ENCODE measurements at regions not wholly inside any gene's neighbourhood (a gene's known extent, or its start where the extent isn't known, plus 50 kb on each side); places are given as distances from the start of the nearest gene placed in this dataset.

- H3K9me3 ChIP-seq (ENCODE audit: low read length), result no peaks in the 10 kb centered on the region
- peaks cover 75% of the 10 kb centered on the region for H3K27me3 ChIP-seq (ENCODE audit: low read length)
- H3F3A ChIP-seq (ENCODE audit: low read length, unreplicated experiment), result no peaks in the 10 kb centered on the region
- 0 out of 2 replicates have a peak, but pooled peaks cover 4% of the 10 kb centered on the region for H3K4me1 ChIP-seq (ENCODE audit: insufficient read depth, low read length)
- no peak overlapping the region for H3K9ac ChIP-seq (ENCODE audit: low read length)
- TF ChIP-seq EZH2 (IDR thresholded peaks at IDR 0.05; ENCODE audit: low read length, unreplicated experiment), result no peak
- no peak for TF ChIP-seq EZH2phosphoT487 (IDR thresholded peaks at IDR 0.05; ENCODE audit: borderline replicate concordance, low read length)
- TF ChIP-seq, protein P1, sequence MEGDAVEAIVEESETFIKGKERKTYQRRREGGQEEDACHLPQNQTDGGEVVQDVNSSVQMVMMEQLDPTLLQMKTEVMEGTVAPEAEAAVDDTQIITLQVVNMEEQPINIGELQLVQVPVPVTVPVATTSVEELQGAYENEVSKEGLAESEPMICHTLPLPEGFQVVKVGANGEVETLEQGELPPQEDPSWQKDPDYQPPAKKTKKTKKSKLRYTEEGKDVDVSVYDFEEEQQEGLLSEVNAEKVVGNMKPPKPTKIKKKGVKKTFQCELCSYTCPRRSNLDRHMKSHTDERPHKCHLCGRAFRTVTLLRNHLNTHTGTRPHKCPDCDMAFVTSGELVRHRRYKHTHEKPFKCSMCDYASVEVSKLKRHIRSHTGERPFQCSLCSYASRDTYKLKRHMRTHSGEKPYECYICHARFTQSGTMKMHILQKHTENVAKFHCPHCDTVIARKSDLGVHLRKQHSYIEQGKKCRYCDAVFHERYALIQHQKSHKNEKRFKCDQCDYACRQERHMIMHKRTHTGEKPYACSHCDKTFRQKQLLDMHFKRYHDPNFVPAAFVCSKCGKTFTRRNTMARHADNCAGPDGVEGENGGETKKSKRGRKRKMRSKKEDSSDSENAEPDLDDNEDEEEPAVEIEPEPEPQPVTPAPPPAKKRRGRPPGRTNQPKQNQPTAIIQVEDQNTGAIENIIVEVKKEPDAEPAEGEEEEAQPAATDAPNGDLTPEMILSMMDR (conservative IDR thresholded peaks at IDR 0.05; ENCODE audit: low read depth, low read length), result no peak
- no peaks in the 10 kb centered on the region for H4K20me1 ChIP-seq (ENCODE audit: low read length)
- ChIA-PET POLR2A (ENCODE audit: unreplicated experiment) (no interaction called here), CTCF (no interaction called here)
- H3K79me2 ChIP-seq (ENCODE audit: low read length), result no peaks in the 10 kb centered on the region
- no peaks in the 10 kb centered on the region for H3K36me3 ChIP-seq (ENCODE audit: low read depth, low read length)
- no peak overlapping the region for H3K4me3 ChIP-seq (ENCODE audit: low read length)
- no peak overlapping the region for H3K4me2 ChIP-seq (ENCODE audit: low read length)
- intact Hi-C loops (cut with micrococcal nuclease), result no loop called here
- H3K27ac ChIP-seq (ENCODE audit: low read length), result no peak overlapping the region
- no peak overlapping the region for H2AFZ ChIP-seq (ENCODE audit: low read length)
- DNase-seq (no peak), ATAC-seq (no peak)
- BruUV-seq (replicated peaks), result no TSS peak
- H3K9me2 ChIP-seq (replicated peaks; ENCODE audit: low read length), result no peaks in the 10 kb centered on the region
Measured at GRCh38 chr18:7390731-7391492, 160.0 kb downstream of the LRRC30 start.

GRCh38 chr18:7393080-7393479 is 162.2 kb downstream of the LRRC30 start:
- H2AFZ ChIP-seq (ENCODE audit: low read length), result no peak overlapping the region
- H3F3A ChIP-seq (ENCODE audit: low read length, unreplicated experiment), result no peaks in the 10 kb centered on the region
- H3K27me3 ChIP-seq (ENCODE audit: low read length), result peaks cover 87% of the 10 kb centered on the region
- no peak overlapping the region for H3K27ac ChIP-seq (ENCODE audit: low read length)
- DNase-seq (no peak), ATAC-seq (no peak)
- no peaks in the 10 kb centered on the region for H3K4me1 ChIP-seq (ENCODE audit: insufficient read depth, low read length)
- no peak overlapping the region for H3K4me3 ChIP-seq (ENCODE audit: low read length)
- H3K9me3 ChIP-seq (ENCODE audit: low read length), result no peaks in the 10 kb centered on the region
- intact Hi-C loops (cut with micrococcal nuclease), result no loop called here
- H3K4me2 ChIP-seq (ENCODE audit: low read length), result no peak overlapping the region
- TF ChIP-seq EZH2 (IDR thresholded peaks at IDR 0.05; ENCODE audit: low read length, unreplicated experiment), result no peak
- TF ChIP-seq, protein P1 (conservative IDR thresholded peaks at IDR 0.05; ENCODE audit: low read depth, low read length), result no peak
- TF ChIP-seq EZH2phosphoT487 (IDR thresholded peaks at IDR 0.05; ENCODE audit: borderline replicate concordance, low read length), result no peak
- no peaks in the 10 kb centered on the region for H4K20me1 ChIP-seq (ENCODE audit: low read length)
- ChIA-PET CTCF (no interaction called here), POLR2A (ENCODE audit: unreplicated experiment) (no interaction called here)
- no TSS peak for BruUV-seq (replicated peaks)
- no peaks in the 10 kb centered on the region for H3K36me3 ChIP-seq (ENCODE audit: low read depth, low read length)
- H3K9me2 ChIP-seq (replicated peaks; ENCODE audit: low read length), result no peaks in the 10 kb centered on the region
- no peak overlapping the region for H3K9ac ChIP-seq (ENCODE audit: low read length)
- H3K79me2 ChIP-seq (ENCODE audit: low read length), result no peaks in the 10 kb centered on the region

DNA sequence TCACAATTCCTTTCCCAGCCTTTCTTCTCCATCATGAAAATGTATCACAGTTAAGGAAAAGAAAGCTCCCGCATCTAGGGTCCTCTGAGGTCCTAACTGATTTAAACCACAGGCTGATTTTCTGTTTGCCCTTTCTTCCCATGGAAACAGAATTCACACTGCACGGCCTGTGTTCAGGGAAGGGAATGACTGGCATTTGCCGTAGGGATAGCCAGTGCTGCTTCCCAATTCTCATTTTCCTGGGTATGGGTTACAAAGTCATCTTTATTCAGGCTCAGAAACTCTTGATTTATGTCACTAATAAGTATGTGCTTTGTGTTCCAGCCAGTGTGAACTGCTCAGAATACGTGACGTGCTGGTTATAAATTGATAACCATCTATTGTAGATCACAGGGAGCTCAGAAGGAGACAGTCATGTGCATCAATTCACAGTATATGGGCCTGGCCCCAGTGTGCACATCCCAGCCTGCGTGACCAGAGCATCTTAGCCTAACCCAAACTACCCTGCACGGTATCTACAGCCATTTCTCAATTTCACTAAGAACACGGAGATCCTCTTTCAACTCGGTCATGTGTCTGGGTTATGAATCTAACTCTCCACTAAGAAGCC is 163.3 kb downstream of the LRRC30 start:
- CTCF ChIA-PET, result interaction anchor here (0.6 kb wide), 1 partner anchor 401 kb away, joined by 3 read pairs; no protein-coding TSS in a partner anchor
- no TSS peak for BruUV-seq (replicated peaks)
- no peaks in the 10 kb centered on the region for H3K9me2 ChIP-seq (replicated peaks; ENCODE audit: low read length)
- H3K4me1 ChIP-seq (ENCODE audit: insufficient read depth, low read length), result no peaks in the 10 kb centered on the region
- H2AFZ ChIP-seq (ENCODE audit: low read length), result no peak overlapping the region
- H3K27me3 ChIP-seq (ENCODE audit: low read length), result peaks cover 76% of the 10 kb centered on the region
- no peak overlapping the region for H3K4me2 ChIP-seq (ENCODE audit: low read length)
- no peaks in the 10 kb centered on the region for H4K20me1 ChIP-seq (ENCODE audit: low read length)
- DNase-seq (no peak), ATAC-seq (no peak)
- intact Hi-C loops (cut with micrococcal nuclease), result no loop called here
- no peaks in the 10 kb centered on the region for H3F3A ChIP-seq (ENCODE audit: low read length, unreplicated experiment)
- no peak overlapping the region for H3K4me3 ChIP-seq (ENCODE audit: low read length)
- no peak overlapping the region for H3K27ac ChIP-seq (ENCODE audit: low read length)
- TF ChIP-seq EZH2 (IDR thresholded peaks at IDR 0.05; ENCODE audit: low read length, unreplicated experiment) (no peak), EZH2phosphoT487 (IDR thresholded peaks at IDR 0.05; ENCODE audit: borderline replicate concordance, low read length) (no peak)
- TF ChIP-seq, protein P1 (conservative IDR thresholded peaks at IDR 0.05; ENCODE audit: low read depth, low read length), result no peak
- H3K36me3 ChIP-seq (ENCODE audit: low read depth, low read length), result no peaks in the 10 kb centered on the region
- H3K79me2 ChIP-seq (ENCODE audit: low read length), result no peaks in the 10 kb centered on the region
- POLR2A ChIA-PET (ENCODE audit: unreplicated experiment), result no interaction called here
- no peak overlapping the region for H3K9ac ChIP-seq (ENCODE audit: low read length)
- no peaks in the 10 kb centered on the region for H3K9me3 ChIP-seq (ENCODE audit: low read length)
